ENCODE measurements at regions not wholly inside any gene's neighbourhood (a gene's known extent, or its start where the extent isn't known, plus 50 kb on each side); places are given as distances from the start of the nearest gene placed in this dataset.

- BruUV-seq (replicated peaks): no TSS peak
- Histone ChIP-seq H3K9ac (ENCODE audit: low read length) (no peak overlapping the region), H4K20me1 (ENCODE audit: low read length) (no peaks in the 10 kb centered on the region), H3K36me3 (ENCODE audit: low read depth, low read length) (no peaks in the 10 kb centered on the region), H2AFZ (ENCODE audit: low read length) (no peak overlapping the region), H3K79me2 (ENCODE audit: low read length) (no peaks in the 10 kb centered on the region), H3F3A (ENCODE audit: low read length, unreplicated experiment) (no peaks in the 10 kb centered on the region), H3K27me3 (ENCODE audit: low read length) (peaks cover 49% of the 10 kb centered on the region), H3K4me2 (ENCODE audit: low read length) (no peak overlapping the region), H3K4me1 (ENCODE audit: insufficient read depth, low read length) (no peaks in the 10 kb centered on the region), H3K4me3 (ENCODE audit: low read length) (no peak overlapping the region), H3K27ac (ENCODE audit: low read length) (no peak overlapping the region), H3K9me2 (replicated peaks; ENCODE audit: low read length) (no peaks in the 10 kb centered on the region), H3K9me3 (ENCODE audit: low read length) (no peaks in the 10 kb centered on the region)
- CTCF ChIA-PET: no interaction called here
- no peak for DNase-seq
- POLR2A ChIA-PET (ENCODE audit: unreplicated experiment): no interaction called here
- no peak for TF ChIP-seq EZH2 (IDR thresholded peaks at IDR 0.05; ENCODE audit: low read length, unreplicated experiment)
- TF ChIP-seq CTCF (conservative IDR thresholded peaks at IDR 0.05; ENCODE audit: low read depth, low read length): no peak
- TF ChIP-seq EZH2phosphoT487 (IDR thresholded peaks at IDR 0.05; ENCODE audit: borderline replicate concordance, low read length): no peak
- no peak for ATAC-seq
- intact Hi-C loops (cut with micrococcal nuclease): no loop called here
Measured at GRCh38 chr16:86343027-86343795, 167.1 kb upstream of the FOXF1 start.

DNA sequence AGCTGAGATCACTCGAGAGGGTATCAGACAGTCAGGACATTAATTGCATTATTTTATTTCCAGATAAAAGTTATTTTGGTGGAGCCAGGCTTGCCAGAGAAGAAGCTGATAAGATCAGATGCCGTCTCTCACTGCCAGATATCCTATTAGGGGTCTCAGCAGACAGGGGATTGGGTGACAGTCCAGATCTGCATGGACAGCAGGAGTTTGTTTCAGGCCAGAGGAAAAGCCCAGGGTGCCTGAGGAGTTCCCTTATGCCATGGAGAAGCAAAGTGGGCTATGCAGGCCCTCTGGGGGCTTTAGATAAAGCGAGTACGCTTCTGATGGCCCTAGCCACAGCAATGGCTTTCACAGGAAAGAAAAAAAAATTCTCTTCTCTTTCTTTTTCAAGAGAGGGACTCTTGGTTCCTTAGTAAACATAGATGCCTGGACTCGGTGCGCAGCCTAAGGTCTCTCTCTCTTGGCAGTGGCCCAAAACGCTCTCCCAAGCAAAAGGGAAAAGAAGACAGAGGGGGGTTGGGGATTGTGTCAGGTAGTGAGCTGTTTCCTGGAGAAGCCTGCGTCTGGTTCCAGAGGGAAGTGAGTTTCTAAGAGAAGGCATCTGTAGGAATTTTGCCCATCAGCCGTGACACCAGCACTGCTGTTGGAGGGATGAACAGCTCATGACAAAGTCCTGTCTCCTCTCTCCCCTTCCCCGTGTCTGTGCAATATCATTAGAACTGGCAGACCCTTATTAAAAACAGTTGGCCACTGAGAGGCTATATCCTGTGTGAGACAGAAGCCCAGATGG is 166.3 kb upstream of the FOXF1 start:
- Histone ChIP-seq H3K9me2 (replicated peaks; ENCODE audit: low read length) (no peaks in the 10 kb centered on the region), H2AFZ (ENCODE audit: low read length) (no peak overlapping the region), H4K20me1 (ENCODE audit: low read length) (no peaks in the 10 kb centered on the region), H3K27me3 (ENCODE audit: low read length) (peaks cover 56% of the 10 kb centered on the region), H3K27ac (ENCODE audit: low read length) (no peak overlapping the region), H3K4me3 (ENCODE audit: low read length) (no peak overlapping the region), H3K79me2 (ENCODE audit: low read length) (no peaks in the 10 kb centered on the region), H3K36me3 (ENCODE audit: low read depth, low read length) (no peaks in the 10 kb centered on the region), H3K4me1 (ENCODE audit: insufficient read depth, low read length) (no peaks in the 10 kb centered on the region), H3F3A (ENCODE audit: low read length, unreplicated experiment) (no peaks in the 10 kb centered on the region), H3K9ac (ENCODE audit: low read length) (no peak overlapping the region), H3K4me2 (ENCODE audit: low read length) (no peak overlapping the region), H3K9me3 (ENCODE audit: low read length) (no peaks in the 10 kb centered on the region)
- BruUV-seq (replicated peaks): no TSS peak
- DNase-seq (no peak), ATAC-seq (no peak)
- POLR2A ChIA-PET (ENCODE audit: unreplicated experiment): no interaction called here
- CTCF ChIA-PET: no interaction called here
- no peak for TF ChIP-seq EZH2phosphoT487 (IDR thresholded peaks at IDR 0.05; ENCODE audit: borderline replicate concordance, low read length)
- no peak for TF ChIP-seq CTCF (conservative IDR thresholded peaks at IDR 0.05; ENCODE audit: low read depth, low read length)
- TF ChIP-seq EZH2 (IDR thresholded peaks at IDR 0.05; ENCODE audit: low read length, unreplicated experiment): no peak
- intact Hi-C loops (cut with micrococcal nuclease): no loop called here

DNA sequence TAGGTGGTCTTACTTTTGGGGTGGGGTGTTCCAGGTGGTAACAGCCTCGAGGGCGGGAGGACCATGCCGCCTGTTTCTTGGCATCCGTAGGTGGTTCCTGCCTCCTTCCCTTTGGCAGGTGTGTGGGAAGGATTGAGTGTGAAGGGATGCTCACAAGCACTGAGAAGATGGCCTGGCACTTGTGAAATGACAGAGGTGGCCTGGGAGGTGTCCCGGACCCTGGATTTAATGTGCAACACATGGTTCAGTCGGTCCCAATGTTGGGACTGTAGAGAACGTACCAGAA is 165.8 kb upstream of the FOXF1 start:
- Histone ChIP-seq H3K27me3 (ENCODE audit: low read length) (peaks cover 60% of the 10 kb centered on the region), H3K4me2 (ENCODE audit: low read length) (no peak overlapping the region), H3K27ac (ENCODE audit: low read length) (no peak overlapping the region), H3K36me3 (ENCODE audit: low read depth, low read length) (no peaks in the 10 kb centered on the region), H3K9ac (ENCODE audit: low read length) (no peak overlapping the region), H3K9me2 (replicated peaks; ENCODE audit: low read length) (no peaks in the 10 kb centered on the region), H3K79me2 (ENCODE audit: low read length) (no peaks in the 10 kb centered on the region), H3K9me3 (ENCODE audit: low read length) (no peaks in the 10 kb centered on the region), H3F3A (ENCODE audit: low read length, unreplicated experiment) (no peaks in the 10 kb centered on the region), H2AFZ (ENCODE audit: low read length) (no peak overlapping the region), H4K20me1 (ENCODE audit: low read length) (no peaks in the 10 kb centered on the region), H3K4me1 (ENCODE audit: insufficient read depth, low read length) (no peaks in the 10 kb centered on the region), H3K4me3 (ENCODE audit: low read length) (no peak overlapping the region)
- ATAC-seq (no peak), DNase-seq (no peak)
- ChIA-PET POLR2A (ENCODE audit: unreplicated experiment) (no interaction called here), CTCF (no interaction called here)
- TF ChIP-seq EZH2 (IDR thresholded peaks at IDR 0.05; ENCODE audit: low read length, unreplicated experiment): no peak
- no peak for TF ChIP-seq EZH2phosphoT487 (IDR thresholded peaks at IDR 0.05; ENCODE audit: borderline replicate concordance, low read length)
- no peak for TF ChIP-seq CTCF (conservative IDR thresholded peaks at IDR 0.05; ENCODE audit: low read depth, low read length)
- BruUV-seq (replicated peaks): no TSS peak
- intact Hi-C loops (cut with micrococcal nuclease): no loop called here

Measured in PC-3 (cell line).